Endothelial cell of umbilical vein (primary cell): ENCODE measurements at regions not wholly inside any gene's neighbourhood (a gene's known extent, or its start where the extent isn't known, plus 50 kb on each side); places are given as distances from the start of the nearest gene placed in this dataset.
"Not testable (repeated sequence)": the region's sequence is repeated elsewhere in the genome, so short reads cannot be mapped to it uniquely, and the experiment has no call there.

ENCODE experiments used
- BruUV-seq: library from RNA; stranded (reverse); fragments of 400-500 nt; replicated peaks from 2 replicates; lab custom pipeline; 2021; lab: Mats Ljungman, UMichigan
- CTCF ChIA-PET: fragments of 300-600, 350-600 bp; sonication (Branson Sonifier 250); formaldehyde crosslinking; loops from one replicate; lab custom pipeline; 2021; ENCODE audit warnings: antibody characterized with exemption, inconsistent platforms; lab: Charles Lee
- POLR2A ChIA-PET: fragments of 300-600, 350-600 bp; sonication (Branson Sonifier 250); formaldehyde crosslinking; loops from one replicate; lab custom pipeline; 2021; ENCODE audit warnings: antibody characterized with exemption, inconsistent platforms; lab: Charles Lee
- DNase-seq: peaks from one replicate; pipeline ENCODE4 v3.0.0-alpha.2; 2011; ENCODE audit warnings: low read depth, low spot score
- FAIRE-seq: peaks from 2 replicates; lab custom pipeline; 2011; peaks lifted over from hg19 to GRCh38; lab: Jason Lieb, UNC
- H2AFZ ChIP-seq: 2 replicates; pipeline ENCODE4 v1.6.0; 2012; ENCODE audit warnings: low read depth, low read length, control low read depth, inconsistent platforms
- H3K27ac ChIP-seq: 2 replicates; pipeline ENCODE4 v1.5.1; 2011; ENCODE audit warnings: low read depth, mild to moderate bottlenecking, control low read depth, low read length, moderate library complexity; ENCODE audit not compliant: insufficient read depth
- H3K27me3 ChIP-seq, 2 experiments: 2 replicates each; pipeline versions ENCODE4 v1.6.0 to v1.6.1; 2011; ENCODE audit warnings: low read length in 2 of 2, mixed read lengths in 1 of 2; ENCODE audit not compliant: control insufficient read depth in 2 of 2, insufficient read depth in 2 of 2
- H3K36me3 ChIP-seq, 2 experiments: 2 replicates in 1 of 2; 3 replicates in 1 of 2; pipeline ENCODE4 v1.5.1; 2011; ENCODE audit warnings: low read length in 2 of 2, mild to moderate bottlenecking in 1 of 2, moderate library complexity in 1 of 2; ENCODE audit not compliant: control insufficient read depth in 2 of 2, insufficient read depth in 2 of 2; ENCODE audit errors: extremely low read depth in 1 of 2
- H3K4me1 ChIP-seq: 3 replicates; pipeline ENCODE4 v1.5.1; 2011; ENCODE audit warnings: mild to moderate bottlenecking, low read length; ENCODE audit not compliant: control insufficient read depth, insufficient read depth; ENCODE audit errors: extremely low read depth
- H3K4me2 ChIP-seq: 2 replicates; pipeline ENCODE4 v1.6.1; 2011; ENCODE audit warnings: low read length, control low read depth, mixed read lengths; ENCODE audit not compliant: insufficient read depth
- H3K4me3 ChIP-seq, 3 experiments: fragments of 200-600 bp in 1 of 3; sonication (generic), shearing (Covaris generic) in 1 of 3; replicated peaks in 1 of 3; 2 replicates each; pipeline ENCODE4 v1.5.1; 2011 to 2016; ENCODE audit warnings: control low read depth in 3 of 3, low read length in 3 of 3, mild to moderate bottlenecking in 2 of 3, inconsistent platforms in 1 of 3, low read depth in 1 of 3, moderate library complexity in 1 of 3; ENCODE audit not compliant: insufficient read depth in 1 of 3
- H3K79me2 ChIP-seq: 2 replicates; pipeline ENCODE4 v1.6.0; 2012; ENCODE audit warnings: low read length, inconsistent platforms; ENCODE audit not compliant: control insufficient read depth, insufficient read depth
- H3K9ac ChIP-seq: replicated peaks from 2 replicates; pipeline ENCODE3; 2011; ENCODE audit warnings: low read length, control low read depth; ENCODE audit not compliant: insufficient read depth; ENCODE audit errors: extremely low read depth
- H3K9me1 ChIP-seq: replicated peaks from 3 replicates; pipeline ENCODE4 v1.6.0; 2011; ENCODE audit warnings: mild to moderate bottlenecking, low read length; ENCODE audit not compliant: control insufficient read depth, insufficient read depth; ENCODE audit errors: extremely low read depth
- H3K9me3 ChIP-seq: replicated peaks from 2 replicates; pipeline ENCODE4 v1.5.1; 2012; ENCODE audit warnings: low read length, inconsistent platforms; ENCODE audit not compliant: control insufficient read depth, insufficient read depth
- H4K20me1 ChIP-seq: replicated peaks from 2 replicates; pipeline ENCODE3; 2011; ENCODE audit warnings: mild to moderate bottlenecking, low read length; ENCODE audit not compliant: control insufficient read depth, insufficient read depth; ENCODE audit errors: extremely low read depth
- EZH2 ChIP-seq: IDR thresholded peaks from 2 replicates; pipeline ENCODE4 v1.6.1; 2012; ENCODE audit warnings: borderline replicate concordance, low read depth, mild to moderate bottlenecking, moderate library complexity, low read length, inconsistent platforms; ENCODE audit not compliant: severe bottlenecking
- FOS ChIP-seq: IDR thresholded peaks from 2 replicates; pipeline ENCODE4 v1.6.1; 2011; ENCODE audit warnings: mild to moderate bottlenecking, low read length, moderate library complexity, borderline replicate concordance; ENCODE audit not compliant: insufficient read depth
- GATA2 ChIP-seq: IDR thresholded peaks from 2 replicates; pipeline ENCODE4 v1.7.0; 2011; ENCODE audit warnings: low read depth, mild to moderate bottlenecking, moderate library complexity, mixed read lengths, low read length; ENCODE audit not compliant: insufficient read length, insufficient read depth
- JUN ChIP-seq: IDR thresholded peaks from 2 replicates; pipeline ENCODE4 v1.6.1; 2011; ENCODE audit warnings: borderline replicate concordance, low read depth; ENCODE audit not compliant: insufficient read length, insufficient read depth
- POLR2A ChIP-seq: IDR thresholded peaks from 2 replicates; pipeline ENCODE4 v1.6.1; 2012; ENCODE audit warnings: low read depth, mild to moderate bottlenecking, control low read depth, low read length
- POLR2AphosphoS5 ChIP-seq: IDR thresholded peaks from 2 replicates; pipeline ENCODE4 v1.6.1; 2012; ENCODE audit warnings: low read depth, mild to moderate bottlenecking, control low read depth, low read length, moderate library complexity; ENCODE audit not compliant: insufficient read depth
- dilution Hi-C: fragments of 300-500 bp; cut with MboI; formaldehyde crosslinking; loops from one replicate; pipeline ENCODE4 v1.15.0; 2019; ENCODE audit warnings: low sequenced_read_pairs; ENCODE audit not compliant: extremely low pct_ligation_motif_present
- intact Hi-C: fragments of 100-400 bp; cut with micrococcal nuclease; formaldehyde crosslinking; loops from one replicate; pipeline ENCODE4 v1.10.0; 2022
- TF ChIP-seq, protein P1 (sequence below): IDR thresholded peaks from 2 replicates; pipeline ENCODE4 v1.6.1; 2011; ENCODE audit not compliant: insufficient read depth, insufficient read length
- TF ChIP-seq, protein P2 (sequence below), 2 donors: IDR thresholded peaks; 1 replicate in 1 of 2; 2 replicates in 1 of 2; pipeline ENCODE4 v1.5.1; 2011; ENCODE audit warnings: low read length in 2 of 2, mild to moderate bottlenecking in 2 of 2, moderate library complexity in 2 of 2, control low read depth in 1 of 2, inconsistent platforms in 1 of 2, low read depth in 1 of 2; ENCODE audit not compliant: insufficient read depth in 1 of 2; ENCODE audit errors: extremely low read depth in 1 of 2

DNA sequence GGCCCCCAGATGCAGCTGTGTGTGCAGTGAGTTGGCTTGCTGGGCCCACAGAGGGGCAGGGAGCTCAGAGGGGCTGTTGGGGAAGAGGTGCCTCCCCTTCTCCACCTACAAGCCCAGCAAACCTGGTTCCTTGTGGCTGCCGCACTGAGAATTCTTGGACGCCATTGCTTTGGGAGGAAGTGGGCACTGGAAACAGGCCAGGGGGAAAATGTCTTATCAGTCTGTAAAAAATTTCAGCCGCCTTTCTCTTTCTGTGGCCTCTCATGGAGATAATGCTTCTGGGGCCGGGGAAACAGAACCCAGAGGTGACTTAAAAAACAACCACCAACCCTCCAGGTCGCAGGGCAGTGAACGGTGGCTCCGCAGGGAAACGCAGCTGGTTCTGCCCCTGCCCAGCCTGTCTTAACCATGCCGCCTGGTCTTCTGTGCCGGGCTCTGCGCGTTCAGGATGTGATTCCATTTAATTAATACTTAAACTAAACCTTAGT, 167.7 kb downstream of the LAT start:
- H3K9me3 ChIP-seq, POLR2A ChIA-PET, intact Hi-C loops, H3K9me1 ChIP-seq, dilution Hi-C loops, H3K27me3 ChIP-seq, H3K9ac ChIP-seq, BruUV-seq, H3K4me3 ChIP-seq, H4K20me1 ChIP-seq, CTCF ChIA-PET, H3K4me2 ChIP-seq, FAIRE-seq, H3K36me3 ChIP-seq, H3K79me2 ChIP-seq: not testable (repeated sequence)
- peak; percentile 9 for TF ChIP-seq GATA2
- peak; percentile 44 for DNase-seq
- H3K27ac ChIP-seq, result peak overlapping the region; percentile 38
- H3K4me1 ChIP-seq, result peaks cover 19% of the 10 kb centered on the region
- peak overlapping the region; percentile 34 for H2AFZ ChIP-seq

DNA sequence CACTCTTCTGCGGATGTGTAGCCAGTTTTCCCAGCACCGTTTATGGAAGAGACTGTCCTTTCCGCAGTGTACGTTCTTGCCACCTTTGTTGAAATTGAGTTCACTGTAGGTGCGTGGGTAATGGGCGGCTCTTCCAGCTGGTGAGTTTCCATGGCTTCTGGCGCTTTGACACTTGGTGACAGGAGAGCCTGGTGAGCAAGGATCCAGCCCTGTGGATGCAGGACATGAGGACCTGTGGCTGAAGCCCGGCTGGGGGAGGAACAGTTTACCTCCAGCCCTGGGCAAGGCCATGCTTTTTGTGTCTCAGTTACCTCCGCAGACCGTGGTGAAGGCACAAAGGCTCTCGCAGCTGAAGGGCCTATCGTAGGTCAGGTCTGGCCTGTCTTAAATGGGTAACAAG, 166.5 kb downstream of the LAT start:
- no peak overlapping the region for H2AFZ ChIP-seq
- intact Hi-C loops (no loop called here), dilution Hi-C loops (no loop called here)
- H3K36me3 ChIP-seq, result no peaks in the 10 kb centered on the region
- H3K9ac ChIP-seq, result no peak overlapping the region
- DNase-seq (no peak), FAIRE-seq (no peak)
- no peaks in the 10 kb centered on the region for H4K20me1 ChIP-seq
- no peaks in the 10 kb centered on the region for H3K9me1 ChIP-seq
- H3K27me3 ChIP-seq, result no peaks in the 10 kb centered on the region
- no peak overlapping the region for H3K27ac ChIP-seq
- no peaks in the 10 kb centered on the region for H3K9me3 ChIP-seq
- ChIA-PET POLR2A (no interaction called here), CTCF (no interaction called here)
- no peak overlapping the region for H3K4me3 ChIP-seq
- TF ChIP-seq GATA2 (no peak), POLR2AphosphoS5 (no peak), EZH2 (no peak), FOS (no peak), JUN (no peak), POLR2A (no peak)
- TF ChIP-seq, protein P1, sequence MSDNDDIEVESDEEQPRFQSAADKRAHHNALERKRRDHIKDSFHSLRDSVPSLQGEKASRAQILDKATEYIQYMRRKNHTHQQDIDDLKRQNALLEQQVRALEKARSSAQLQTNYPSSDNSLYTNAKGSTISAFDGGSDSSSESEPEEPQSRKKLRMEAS, result no peak
- TF ChIP-seq, protein P2, sequence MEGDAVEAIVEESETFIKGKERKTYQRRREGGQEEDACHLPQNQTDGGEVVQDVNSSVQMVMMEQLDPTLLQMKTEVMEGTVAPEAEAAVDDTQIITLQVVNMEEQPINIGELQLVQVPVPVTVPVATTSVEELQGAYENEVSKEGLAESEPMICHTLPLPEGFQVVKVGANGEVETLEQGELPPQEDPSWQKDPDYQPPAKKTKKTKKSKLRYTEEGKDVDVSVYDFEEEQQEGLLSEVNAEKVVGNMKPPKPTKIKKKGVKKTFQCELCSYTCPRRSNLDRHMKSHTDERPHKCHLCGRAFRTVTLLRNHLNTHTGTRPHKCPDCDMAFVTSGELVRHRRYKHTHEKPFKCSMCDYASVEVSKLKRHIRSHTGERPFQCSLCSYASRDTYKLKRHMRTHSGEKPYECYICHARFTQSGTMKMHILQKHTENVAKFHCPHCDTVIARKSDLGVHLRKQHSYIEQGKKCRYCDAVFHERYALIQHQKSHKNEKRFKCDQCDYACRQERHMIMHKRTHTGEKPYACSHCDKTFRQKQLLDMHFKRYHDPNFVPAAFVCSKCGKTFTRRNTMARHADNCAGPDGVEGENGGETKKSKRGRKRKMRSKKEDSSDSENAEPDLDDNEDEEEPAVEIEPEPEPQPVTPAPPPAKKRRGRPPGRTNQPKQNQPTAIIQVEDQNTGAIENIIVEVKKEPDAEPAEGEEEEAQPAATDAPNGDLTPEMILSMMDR (IDR thresholded peaks at IDR 0.05; ENCODE audit: extremely low read depth in 1 of 2, insufficient read depth in 1 of 2, low read depth in 1 of 2, low read length in 2 of 2), result no peak
- H3K79me2 ChIP-seq, result no peaks in the 10 kb centered on the region
- no peak overlapping the region for H3K4me2 ChIP-seq
- peaks cover 9% of the 10 kb centered on the region for H3K4me1 ChIP-seq
- BruUV-seq, result no TSS peak

DNA sequence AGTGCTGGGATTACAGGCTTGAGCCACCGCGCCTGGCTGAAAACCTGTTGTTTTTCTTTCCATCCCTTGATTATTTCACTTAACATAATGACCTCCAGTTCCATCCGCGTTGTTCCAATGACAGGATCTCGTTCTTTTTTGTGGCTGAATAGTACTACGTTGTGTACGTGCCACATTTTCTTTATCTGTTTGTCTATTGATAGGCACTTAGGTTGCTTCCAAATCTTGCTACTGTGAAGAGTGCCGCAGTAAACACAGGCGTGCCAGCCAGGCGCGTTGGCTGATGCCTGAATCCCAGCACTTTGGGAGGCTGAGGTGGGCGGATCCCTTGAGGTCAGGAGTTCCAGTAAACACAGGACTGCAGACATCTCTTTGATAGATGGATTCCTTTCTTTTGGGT, 165.1 kb downstream of the LAT start:
- H3K79me2 ChIP-seq, H3K9me3 ChIP-seq, POLR2A ChIA-PET, H2AFZ ChIP-seq, H3K4me2 ChIP-seq, H3K27me3 ChIP-seq, intact Hi-C loops, H3K4me1 ChIP-seq, H3K36me3 ChIP-seq, H3K9me1 ChIP-seq, H4K20me1 ChIP-seq, H3K4me3 ChIP-seq, DNase-seq, dilution Hi-C loops, BruUV-seq, H3K9ac ChIP-seq, CTCF ChIA-PET, H3K27ac ChIP-seq: not testable (repeated sequence)
- FAIRE-seq, result peak; percentile 12
